PFSK-1 (cell line): ENCODE measurements at regions not wholly inside any gene's neighbourhood (a gene's known extent, or its start where the extent isn't known, plus 50 kb on each side); places are given as distances from the start of the nearest gene placed in this dataset.

Experiments used
- POLR2AphosphoS5 ChIP-seq: IDR thresholded peaks from 2 replicates; pipeline ENCODE4 v1.6.1; 2012; ENCODE audit warnings: low read depth, mild to moderate bottlenecking, control low read depth, low read length, moderate library complexity
- REST ChIP-seq, 2 experiments: IDR thresholded peaks; 2 replicates each; pipeline versions ENCODE4 v1.6.1 to v1.8.0; 2011 to 2012; ENCODE audit warnings: low read depth in 2 of 2, low read length in 2 of 2, control low read depth in 1 of 2, inconsistent platforms in 1 of 2, mild to moderate bottlenecking in 1 of 2, moderate library complexity in 1 of 2; ENCODE audit not compliant: insufficient read depth in 1 of 2
- SIN3A ChIP-seq: IDR thresholded peaks from 2 replicates; pipeline ENCODE4 v1.6.1; 2012; ENCODE audit warnings: mild to moderate bottlenecking, low read length, moderate library complexity, borderline replicate concordance; ENCODE audit not compliant: insufficient read depth
- TAF1 ChIP-seq: IDR thresholded peaks from 2 replicates; pipeline ENCODE4 v1.6.1; 2012; ENCODE audit warnings: low read length, control low read depth, borderline replicate concordance; ENCODE audit not compliant: insufficient read depth

- TF ChIP-seq REST (IDR thresholded peaks at IDR 0.05; ENCODE audit: insufficient read depth in 1 of 2, low read depth in 2 of 2, low read length in 2 of 2): no peak
- TF ChIP-seq SIN3A: no peak
- TF ChIP-seq POLR2AphosphoS5: no peak
- no peak for TF ChIP-seq TAF1
These were observed 424.2 kb downstream of the RERGL start for GRCh38 chr12:17665839-17666238.
